PC-3 (cell line): ENCODE measurements at regions not wholly inside any gene's neighbourhood (a gene's known extent, or its start where the extent isn't known, plus 50 kb on each side); places are given as distances from the start of the nearest gene placed in this dataset.

Experiments used
- ATAC-seq: fragments of 200-7000 bp; cut with Tn5 transposase; 2 replicates; pipeline ENCODE4 v1.9.1; 2020; ENCODE audit warnings: mild to moderate bottlenecking, moderate library complexity
- BruUV-seq: library from RNA; stranded (reverse); fragments of 400-500 nt; replicated peaks from 2 replicates; lab custom pipeline; 2021; lab: Mats Ljungman, UMichigan
- CTCF ChIA-PET: fragments of 300-600 bp; sonication (Branson Sonifier 250); formaldehyde crosslinking; loops from one replicate; lab custom pipeline; 2022; ENCODE audit warnings: antibody characterized with exemption; lab: Charles Lee
- POLR2A ChIA-PET: fragments of 300-600 bp; sonication (Branson Sonifier 250); formaldehyde crosslinking; loops from one replicate; lab custom pipeline; 2022; ENCODE audit warnings: antibody characterized with exemption; ENCODE audit not compliant: unreplicated experiment; lab: Charles Lee
- DNase-seq: peaks from one replicate; pipeline ENCODE4 v3.0.0-alpha.2; 2015
- H2AFZ ChIP-seq: fragments of 300-600 bp; sonication (generic); 2 replicates; pipeline ENCODE4 v1.6.0; 2016; ENCODE audit warnings: antibody characterized with exemption, low read length
- H3F3A ChIP-seq: fragments of 300-600 bp; sonication (generic); one replicate; pipeline ENCODE4 v1.6.0; 2017; ENCODE audit warnings: antibody characterized with exemption, low read length, control low read depth, mild to moderate bottlenecking; ENCODE audit not compliant: unreplicated experiment
- H3K27ac ChIP-seq: fragments of 300-600 bp; sonication (generic); 2 replicates; pipeline ENCODE4 v1.5.1; 2016; ENCODE audit warnings: mild to moderate bottlenecking, low read length
- H3K27me3 ChIP-seq: fragments of 300-600 bp; sonication (generic); 2 replicates; pipeline ENCODE4 v1.6.1; 2016; ENCODE audit warnings: low read length, mixed read lengths
- H3K36me3 ChIP-seq: fragments of 300-600 bp; sonication (generic); 2 replicates; pipeline ENCODE4 v1.6.1; 2016; ENCODE audit warnings: low read depth, mixed run types, low read length, mixed read lengths
- H3K4me1 ChIP-seq: fragments of 300-600 bp; sonication (generic); 2 replicates; pipeline ENCODE4 v1.5.1; 2016; ENCODE audit warnings: low read length; ENCODE audit not compliant: insufficient read depth
- H3K4me2 ChIP-seq: fragments of 300-600 bp; sonication (generic); 2 replicates; pipeline ENCODE4 v1.6.0; 2016; ENCODE audit warnings: low read length
- H3K4me3 ChIP-seq: fragments of 300-600 bp; sonication (generic); 2 replicates; pipeline ENCODE4 v1.5.1; 2016; ENCODE audit warnings: mild to moderate bottlenecking, low read length, mixed read lengths
- H3K79me2 ChIP-seq: fragments of 300-600 bp; sonication (generic); 2 replicates; pipeline ENCODE4 v1.6.1; 2017; ENCODE audit warnings: low read length, mixed read lengths
- H3K9ac ChIP-seq: fragments of 300-600 bp; sonication (generic); 2 replicates; pipeline ENCODE4 v1.6.0; 2016; ENCODE audit warnings: mild to moderate bottlenecking, low read length
- H3K9me2 ChIP-seq: fragments of 300-600 bp; sonication (generic); replicated peaks from 2 replicates; pipeline ENCODE4 v1.6.1; 2016; ENCODE audit warnings: mixed run types, low read length, mixed read lengths
- H3K9me3 ChIP-seq: fragments of 300-600 bp; sonication (generic); 2 replicates; pipeline ENCODE4 v1.6.1; 2016; ENCODE audit warnings: low read length, mixed read lengths
- H4K20me1 ChIP-seq: fragments of 300-600 bp; sonication (generic); 2 replicates; pipeline ENCODE4 v1.6.1; 2016; ENCODE audit warnings: low read length, mixed read lengths
- EZH2 ChIP-seq: fragments of 300-600 bp; sonication (generic); IDR thresholded peaks from one replicate; pipeline ENCODE4 v1.6.1; 2017; ENCODE audit warnings: antibody characterized with exemption, mild to moderate bottlenecking, low read length; ENCODE audit not compliant: unreplicated experiment
- EZH2phosphoT487 ChIP-seq: fragments of 300-600 bp; sonication (generic); IDR thresholded peaks from 2 replicates; pipeline ENCODE4 v1.6.1; 2018; ENCODE audit warnings: mild to moderate bottlenecking, antibody characterized with exemption, low read length, borderline replicate concordance
- intact Hi-C: fragments of 100-400 bp; cut with micrococcal nuclease; formaldehyde crosslinking; loops from 2 replicates; pipeline ENCODE4 v1.9.0; 2023
- TF ChIP-seq, protein P1 (sequence below): fragments of 300-600 bp; sonication (generic); conservative IDR thresholded peaks from 2 replicates; pipeline ENCODE4 v1.5.1; 2017; ENCODE audit warnings: antibody characterized with exemption, low read depth, mild to moderate bottlenecking, low read length

DNA sequence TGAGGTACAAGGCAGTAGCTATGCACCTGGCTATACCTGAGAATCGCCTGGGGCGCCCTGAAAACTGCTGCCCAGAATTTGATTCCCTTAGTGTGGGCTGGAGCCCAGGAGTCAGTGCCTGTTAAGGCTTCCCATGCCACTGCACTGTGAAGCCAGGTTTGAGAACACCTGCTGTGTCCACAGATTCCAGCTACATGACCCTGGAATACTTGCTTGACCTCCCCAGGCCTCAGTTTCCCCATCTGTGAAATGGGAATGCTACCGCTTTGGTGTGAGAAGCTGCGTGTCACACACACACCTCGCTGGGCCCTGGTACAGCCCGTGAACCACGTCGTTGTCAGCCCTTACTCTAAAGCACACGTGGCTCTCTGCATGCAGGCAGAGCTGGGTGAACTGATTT is 271.0 kb downstream of the C16orf95 start:
- H3K9me3 ChIP-seq = no peaks in the 10 kb centered on the region
- no peaks in the 10 kb centered on the region for H3K27me3 ChIP-seq
- ATAC-seq = no peak
- DNase-seq = no peak
- ChIA-PET CTCF (no interaction called here), POLR2A (no interaction called here)
- H4K20me1 ChIP-seq = no peaks in the 10 kb centered on the region
- H3K4me3 ChIP-seq = no peak overlapping the region
- H3K27ac ChIP-seq = no peak overlapping the region
- H3K36me3 ChIP-seq = no peaks in the 10 kb centered on the region
- 0 out of 2 replicates have a peak, but pooled peaks cover 7% of the 10 kb centered on the region for H3K4me1 ChIP-seq
- intact Hi-C loops = no loop called here
- no TSS peak for BruUV-seq
- H3K79me2 ChIP-seq = no peaks in the 10 kb centered on the region
- no peak overlapping the region for H3K9ac ChIP-seq
- H3K9me2 ChIP-seq = no peaks in the 10 kb centered on the region
- no peaks in the 10 kb centered on the region for H3F3A ChIP-seq
- TF ChIP-seq, protein P1, sequence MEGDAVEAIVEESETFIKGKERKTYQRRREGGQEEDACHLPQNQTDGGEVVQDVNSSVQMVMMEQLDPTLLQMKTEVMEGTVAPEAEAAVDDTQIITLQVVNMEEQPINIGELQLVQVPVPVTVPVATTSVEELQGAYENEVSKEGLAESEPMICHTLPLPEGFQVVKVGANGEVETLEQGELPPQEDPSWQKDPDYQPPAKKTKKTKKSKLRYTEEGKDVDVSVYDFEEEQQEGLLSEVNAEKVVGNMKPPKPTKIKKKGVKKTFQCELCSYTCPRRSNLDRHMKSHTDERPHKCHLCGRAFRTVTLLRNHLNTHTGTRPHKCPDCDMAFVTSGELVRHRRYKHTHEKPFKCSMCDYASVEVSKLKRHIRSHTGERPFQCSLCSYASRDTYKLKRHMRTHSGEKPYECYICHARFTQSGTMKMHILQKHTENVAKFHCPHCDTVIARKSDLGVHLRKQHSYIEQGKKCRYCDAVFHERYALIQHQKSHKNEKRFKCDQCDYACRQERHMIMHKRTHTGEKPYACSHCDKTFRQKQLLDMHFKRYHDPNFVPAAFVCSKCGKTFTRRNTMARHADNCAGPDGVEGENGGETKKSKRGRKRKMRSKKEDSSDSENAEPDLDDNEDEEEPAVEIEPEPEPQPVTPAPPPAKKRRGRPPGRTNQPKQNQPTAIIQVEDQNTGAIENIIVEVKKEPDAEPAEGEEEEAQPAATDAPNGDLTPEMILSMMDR = no peak
- no peak overlapping the region for H3K4me2 ChIP-seq
- H2AFZ ChIP-seq = no peak overlapping the region

DNA sequence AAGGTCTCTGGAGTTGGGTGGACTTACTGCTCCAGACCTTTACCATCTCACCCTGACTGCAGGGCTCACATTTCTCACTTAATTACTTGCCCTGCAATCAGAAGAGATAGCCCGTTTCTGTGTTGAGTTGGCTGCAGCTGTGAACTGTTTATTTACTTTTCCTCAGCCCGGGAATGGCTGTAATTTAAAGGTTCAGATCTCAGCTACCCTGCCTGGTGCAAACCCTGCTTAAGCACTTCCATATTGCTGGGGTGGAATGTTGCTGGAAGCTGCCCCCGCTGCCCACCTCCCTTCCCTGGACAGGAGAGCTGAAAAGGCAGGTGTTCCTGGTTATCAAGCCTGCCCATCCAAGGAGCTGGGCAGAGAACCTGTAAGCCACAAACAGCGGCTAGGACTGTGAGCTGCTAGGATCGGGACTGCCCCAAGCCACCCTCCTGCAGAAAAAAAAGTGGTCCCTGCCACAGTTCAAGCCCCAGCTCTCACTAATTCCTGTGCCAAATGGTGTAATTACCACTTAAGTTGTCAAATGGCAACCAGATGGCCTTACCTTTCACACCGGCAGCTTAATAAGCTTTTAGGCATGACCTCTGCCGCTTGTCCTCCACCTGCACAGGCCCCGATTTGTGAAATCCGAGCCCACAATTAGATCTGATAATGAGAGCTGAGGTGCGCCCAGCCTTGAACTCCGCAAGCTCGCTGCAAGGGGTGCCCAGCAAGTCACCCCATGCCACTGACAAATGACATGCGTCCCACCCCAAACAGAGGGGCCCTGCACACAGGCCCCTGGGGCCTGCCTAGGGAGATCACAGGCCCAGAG is 269.8 kb downstream of the C16orf95 start:
- Histone ChIP-seq H4K20me1 (no peaks in the 10 kb centered on the region), H3K9me2 (no peaks in the 10 kb centered on the region), H3K9me3 (no peaks in the 10 kb centered on the region), H3K27me3 (no peaks in the 10 kb centered on the region), H3F3A (no peaks in the 10 kb centered on the region), H3K4me2 (no peak overlapping the region), H3K36me3 (no peaks in the 10 kb centered on the region), H3K4me1 (0 out of 2 replicates have a peak, but pooled peaks cover 7% of the 10 kb centered on the region), H3K4me3 (no peak overlapping the region), H3K27ac (no peak overlapping the region), H3K79me2 (no peaks in the 10 kb centered on the region), H3K9ac (no peak overlapping the region), H2AFZ (no peak overlapping the region)
- DNase-seq (no peak), ATAC-seq (no peak)
- no TSS peak for BruUV-seq
- intact Hi-C loops = no loop called here
- CTCF ChIA-PET = no interaction called here
- POLR2A ChIA-PET = no interaction called here
- TF ChIP-seq EZH2 (no peak), EZH2phosphoT487 (no peak)
- TF ChIP-seq, protein P1 = no peak

DNA sequence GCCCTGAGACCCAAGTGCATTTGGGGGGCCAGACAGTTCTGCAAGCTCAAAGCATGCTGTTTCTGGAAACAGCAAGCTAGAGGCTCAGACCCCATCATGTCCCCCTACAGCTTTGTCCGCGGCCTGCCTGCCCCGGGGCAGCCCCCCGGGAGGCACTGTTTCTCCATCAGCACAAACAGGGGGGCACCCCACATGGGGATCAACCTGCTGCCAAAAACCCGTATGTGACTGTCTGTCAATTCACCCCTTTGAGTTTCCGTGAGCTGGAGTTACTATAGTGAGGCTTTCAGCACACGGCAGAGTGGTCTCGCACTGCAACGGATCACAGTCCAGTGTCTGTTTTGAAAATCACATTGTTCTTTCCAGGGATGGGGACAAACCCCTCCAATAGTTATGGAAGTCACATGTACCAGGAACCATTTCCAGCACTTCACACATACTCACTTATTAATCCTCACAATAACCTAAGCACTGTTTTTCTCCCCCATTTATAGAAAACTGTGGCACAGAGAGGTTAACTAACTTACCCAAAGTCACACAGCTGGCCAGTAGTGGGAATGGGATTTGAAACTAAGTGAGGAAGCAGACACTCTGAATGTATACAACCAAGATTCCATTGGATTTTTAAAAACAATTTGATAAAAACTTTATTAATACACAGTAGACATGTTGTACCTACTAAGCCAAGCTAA is 269.0 kb downstream of the C16orf95 start:
- Histone ChIP-seq H3K27ac (no peak overlapping the region), H3K4me2 (no peak overlapping the region), H3K36me3 (no peaks in the 10 kb centered on the region), H3K4me3 (no peak overlapping the region), H3K9ac (no peak overlapping the region), H3K4me1 (0 out of 2 replicates have a peak, but pooled peaks cover 7% of the 10 kb centered on the region), H2AFZ (no peak overlapping the region), H3F3A (no peaks in the 10 kb centered on the region), H3K27me3 (no peaks in the 10 kb centered on the region), H3K9me3 (no peaks in the 10 kb centered on the region), H4K20me1 (no peaks in the 10 kb centered on the region), H3K9me2 (no peaks in the 10 kb centered on the region), H3K79me2 (no peaks in the 10 kb centered on the region)
- ATAC-seq (no peak), DNase-seq (no peak)
- TF ChIP-seq EZH2 (no peak), EZH2phosphoT487 (no peak)
- TF ChIP-seq, protein P1 = no peak
- no TSS peak for BruUV-seq
- POLR2A ChIA-PET = no interaction called here
- CTCF ChIA-PET = no interaction called here
- intact Hi-C loops = no loop called here
